Forelimb muscle (tissue), 1 donor: ENCODE measurements at regions not wholly inside any gene's neighbourhood (a gene's known extent, or its start where the extent isn't known, plus 50 kb on each side); places are given as distances from the start of the nearest gene placed in this dataset.
"Not testable (repeated sequence)": the region's sequence is repeated elsewhere in the genome, so short reads cannot be mapped to it uniquely, and the experiment has no call there.

Experiments used
- DNase-seq: peaks from one replicate; pipeline ENCODE4 v3.0.0-alpha.2; 2013; ENCODE audit warnings: low read depth

GRCh38 chr1:245102149-245102548 is 52.6 kb upstream of the KIF26B start:
- not testable (repeated sequence) for DNase-seq

- no peak for DNase-seq
Measured at GRCh38 chr1:245099401-245099800, 55.4 kb upstream of the KIF26B start.

GRCh38 chr1:245098924-245099323 is 55.9 kb upstream of the KIF26B start:
- no peak for DNase-seq

GRCh38 chr1:245096311-245097066 is 58.3 kb upstream of the KIF26B start:
- no peak for DNase-seq

GRCh38 chr1:245095903-245096302 is 58.9 kb upstream of the KIF26B start:
- DNase-seq, result no peak

GRCh38 chr1:245094954-245095353 is 59.8 kb upstream of the KIF26B start:
- DNase-seq, result no peak

GRCh38 chr1:245094092-245094491 is 60.7 kb upstream of the KIF26B start:
- no peak for DNase-seq

- no peak for DNase-seq
Measured at GRCh38 chr1:245092638-245092976, 62.2 kb upstream of the KIF26B start.

GRCh38 chr1:245091818-245092637 is 62.8 kb upstream of the KIF26B start:
- DNase-seq, result no peak

GRCh38 chr1:245091171-245091621 is 63.6 kb upstream of the KIF26B start:
- DNase-seq, result no peak

- no peak for DNase-seq
Measured at GRCh38 chr1:245090491-245091090, 64.2 kb upstream of the KIF26B start.

- no peak for DNase-seq
Measured at GRCh38 chr1:245087723-245088122, 67.1 kb upstream of the KIF26B start.

- DNase-seq, result no peak
Measured at GRCh38 chr1:245086389-245086969, 68.3 kb upstream of the KIF26B start.

- DNase-seq, result no peak
Measured at GRCh38 chr1:245085508-245086095, 69.2 kb upstream of the KIF26B start.

GRCh38 chr1:245084551-245084950 is 70.2 kb upstream of the KIF26B start:
- DNase-seq, result no peak

- DNase-seq, result no peak
Measured at GRCh38 chr1:245079021-245079609, 75.7 kb upstream of the KIF26B start.

- DNase-seq, result no peak
Measured at GRCh38 chr1:245074898-245075297, 79.9 kb upstream of the KIF26B start.

GRCh38 chr1:245074232-245074747 is 80.5 kb upstream of the KIF26B start:
- no peak for DNase-seq

- DNase-seq, result no peak
Measured at GRCh38 chr1:245070836-245071615, 83.8 kb upstream of the KIF26B start.

- no peak for DNase-seq
Measured at GRCh38 chr1:245067257-245067656, 87.5 kb upstream of the KIF26B start.
